Muscle of arm (tissue), 1 donor: ENCODE measurements at regions not wholly inside any gene's neighbourhood (a gene's known extent, or its start where the extent isn't known, plus 50 kb on each side); places are given as distances from the start of the nearest gene placed in this dataset.
A peak's percentile ranks its signal among the peaks of the same experiment; 100 is the strongest.
"Not testable (repeated sequence)": the region's sequence is repeated elsewhere in the genome, so short reads cannot be mapped to it uniquely, and the experiment has no call there.

Source experiments
- DNase-seq: peaks from one replicate; pipeline ENCODE4 v3.0.0-alpha.2; 2013

DNA sequence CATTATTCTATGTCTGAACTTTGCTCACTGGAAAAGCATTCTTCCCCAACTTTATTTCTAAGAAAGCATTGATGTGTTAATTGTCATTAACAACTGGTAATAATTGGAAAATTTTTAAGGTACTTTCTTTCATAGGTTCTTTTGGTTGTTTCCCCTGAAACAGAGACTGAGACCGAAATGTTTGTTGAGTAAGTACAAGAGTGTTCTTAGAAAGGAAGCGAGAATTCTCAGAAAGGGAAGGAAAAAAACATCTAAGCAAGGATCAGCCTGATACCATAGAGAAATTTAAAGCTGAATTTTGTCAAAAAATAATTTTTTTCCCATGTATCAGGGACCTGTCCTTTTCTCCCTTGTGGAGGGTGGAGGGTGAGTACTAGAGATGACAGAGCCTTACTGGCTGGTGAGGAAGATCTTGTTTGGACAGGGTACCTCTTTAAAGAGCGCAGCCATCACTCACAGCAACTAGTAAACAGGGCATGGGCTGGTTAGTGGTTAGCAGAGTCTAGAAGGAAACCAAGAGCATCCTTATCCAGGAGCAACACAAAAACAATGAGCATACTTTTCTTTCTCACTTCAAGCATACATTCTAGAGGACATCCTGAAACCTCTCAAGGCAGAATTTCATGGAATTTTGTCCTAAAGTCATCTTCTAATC is 898.5 kb downstream of the DNAH5 start:
- no peak for DNase-seq

DNA sequence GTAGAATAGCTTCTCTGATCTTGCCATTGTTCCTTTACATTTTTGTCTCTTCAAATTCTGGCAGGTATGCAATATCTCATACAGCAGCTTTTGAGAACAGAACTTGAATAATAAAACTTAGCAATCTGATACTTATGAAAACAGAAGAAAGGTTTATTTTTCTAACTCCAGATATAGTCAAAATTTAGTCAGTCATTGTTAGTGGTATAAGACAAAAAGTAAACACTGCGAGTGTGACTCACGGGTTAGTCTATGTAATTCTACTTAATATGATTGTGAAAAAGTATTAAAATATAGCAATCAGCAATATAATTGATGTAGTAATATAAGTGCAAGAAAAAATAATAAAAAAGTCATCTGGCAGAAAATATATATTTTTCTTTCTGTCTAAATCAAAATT is 910.4 kb downstream of the DNAH5 start:
- no peak for DNase-seq

- DNase-seq = no peak
Measured at GRCh38 chr5:13029211-13029610, 915.3 kb downstream of the DNAH5 start.

DNA sequence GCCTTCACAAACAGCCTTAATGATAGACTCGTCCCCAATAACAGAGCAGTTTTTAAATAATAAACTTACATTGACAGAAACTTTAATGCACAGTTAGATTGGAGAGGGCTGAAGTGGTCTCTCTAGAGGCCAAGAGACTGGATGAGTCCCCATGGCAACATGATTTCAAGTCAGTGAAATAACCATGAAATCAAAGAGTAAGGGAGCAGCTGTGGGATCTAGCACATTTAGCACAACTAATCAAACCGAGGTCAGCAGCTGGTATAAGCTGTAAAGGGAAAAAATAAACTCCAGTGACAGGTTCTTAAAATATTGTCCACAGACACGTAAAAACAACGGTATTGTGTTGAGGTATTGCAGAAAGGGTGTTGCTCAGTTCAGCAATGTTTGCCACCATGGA is 916.6 kb downstream of the DNAH5 start:
- DNase-seq = peak; percentile 2

GRCh38 chr5:13019729-13020128 is 924.8 kb downstream of the DNAH5 start:
- DNase-seq = no peak

DNA sequence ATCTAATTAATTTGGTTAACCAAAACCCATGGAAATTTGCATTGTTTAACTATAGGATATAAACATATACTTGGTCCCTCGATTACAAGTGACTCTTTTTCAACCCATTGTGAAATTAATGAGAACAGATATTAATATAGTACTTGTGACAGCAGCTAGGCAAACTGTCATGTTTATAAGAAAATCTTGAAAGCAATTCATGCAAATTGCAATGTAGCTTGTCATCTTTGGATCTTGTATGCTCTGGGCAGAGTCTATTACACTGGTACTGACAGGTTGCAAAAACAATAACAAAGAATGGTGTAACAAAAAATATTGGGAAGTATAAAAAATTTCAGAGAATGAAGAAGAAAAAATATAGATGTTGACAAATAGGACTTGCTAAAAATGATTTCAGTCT is 941.0 kb downstream of the DNAH5 start:
- DNase-seq = no peak

- DNase-seq = no peak
Measured at GRCh38 chr5:12999667-13000066, 944.8 kb downstream of the DNAH5 start.

DNA sequence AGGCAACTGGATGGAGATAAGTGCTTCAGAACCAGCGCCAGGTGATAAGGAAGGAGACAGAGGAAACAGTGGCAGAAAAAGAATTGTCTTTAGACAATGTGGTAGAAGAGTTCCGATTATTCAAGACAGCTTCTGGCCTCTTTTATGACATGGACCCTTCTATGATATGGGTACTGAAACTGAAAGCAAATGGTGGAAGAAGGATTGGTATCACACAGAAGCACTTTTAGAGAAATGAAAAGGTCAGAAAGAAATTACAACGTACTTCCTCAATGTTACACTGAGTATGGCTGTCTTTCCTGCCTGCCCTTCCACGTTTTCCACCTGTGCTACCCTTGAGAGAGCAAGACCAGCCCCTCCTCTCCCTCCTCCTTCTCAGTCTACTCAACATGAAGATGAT is 959.3 kb downstream of the DNAH5 start:
- no peak for DNase-seq

DNA sequence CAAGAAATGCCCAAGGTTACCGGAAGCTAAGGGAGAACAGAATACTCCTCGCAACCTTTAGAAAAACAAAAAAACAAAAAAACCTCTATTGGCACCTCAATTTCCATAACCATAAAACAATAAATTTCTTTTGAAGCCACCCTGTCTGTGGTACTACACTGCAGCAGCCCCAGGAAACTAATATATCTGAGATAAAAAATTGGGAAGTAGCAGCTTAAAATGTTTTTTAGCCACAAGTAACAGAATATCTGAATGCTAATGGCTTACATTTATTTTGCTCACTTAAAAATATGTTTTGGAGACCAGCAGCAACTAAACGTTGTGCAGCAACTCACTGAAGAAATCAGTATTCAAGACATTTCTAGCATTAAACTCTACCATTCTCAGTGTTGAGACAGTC is 969.6 kb downstream of the DNAH5 start:
- no peak for DNase-seq

GRCh38 chr5:12965804-12966203 is 978.7 kb downstream of the DNAH5 start:
- no peak for DNase-seq

- no peak for DNase-seq
Measured at GRCh38 chr5:12959713-12960112, 984.8 kb downstream of the DNAH5 start.

DNA sequence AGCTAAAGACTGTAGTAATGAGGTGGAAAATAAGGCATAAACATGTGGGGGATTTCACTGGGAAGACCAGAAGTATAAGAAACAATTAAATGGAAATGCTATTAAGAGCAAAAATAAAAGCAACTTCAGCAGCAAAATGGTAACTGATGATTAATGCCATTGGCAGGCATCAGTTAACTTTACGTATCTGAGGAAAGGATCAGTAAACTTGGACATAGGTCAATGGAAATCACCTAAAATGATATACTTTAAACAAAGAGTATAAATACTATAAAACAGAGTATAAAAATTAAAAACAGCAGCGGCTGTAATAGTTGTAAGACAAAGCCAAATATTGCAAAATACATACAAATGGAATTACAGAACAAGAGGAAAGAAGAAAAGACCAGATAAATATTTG is 992.1 kb downstream of the DNAH5 start:
- DNase-seq = no peak

DNA sequence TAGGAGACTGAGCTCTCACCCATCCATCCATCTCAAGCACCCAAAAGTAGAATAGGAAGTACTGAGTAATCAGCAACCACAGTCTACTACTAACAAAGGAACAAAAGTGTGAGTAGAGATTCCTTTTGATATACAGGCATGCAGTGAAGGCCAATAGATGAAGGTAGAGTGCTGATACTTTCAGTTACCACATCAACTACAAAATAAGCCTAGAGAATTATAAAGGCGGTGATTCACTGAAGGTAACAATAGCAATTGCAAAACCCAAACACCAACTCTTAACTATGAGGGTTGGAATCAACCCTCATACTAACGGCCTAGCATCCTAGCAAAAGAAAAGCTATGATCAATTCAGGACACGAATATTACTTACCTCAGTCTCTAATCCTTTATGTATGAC is 992.6 kb downstream of the DNAH5 start:
- no peak for DNase-seq

DNA sequence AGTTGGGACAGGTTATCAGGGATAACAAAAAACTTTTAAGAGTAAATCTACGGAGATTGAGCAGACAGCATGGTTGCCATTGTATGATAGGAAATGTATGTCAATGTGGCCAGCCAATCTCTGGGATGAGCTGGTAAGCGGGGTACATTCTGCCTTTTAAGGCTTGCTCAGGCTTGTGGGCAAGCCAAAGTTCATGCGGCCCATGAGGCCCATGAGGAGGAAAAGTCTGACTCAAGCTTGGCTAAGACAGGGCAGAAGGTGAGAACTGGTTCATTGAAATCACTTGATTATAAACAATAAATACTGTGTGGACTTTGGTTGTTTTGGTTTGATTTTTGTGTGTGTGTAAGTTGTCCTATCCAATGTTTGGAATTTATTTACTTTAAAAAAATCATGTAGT is 997.1 kb downstream of the DNAH5 start:
- no peak for DNase-seq

- not testable (repeated sequence) for DNase-seq
Measured at GRCh38 chr5:12945477-12945876, 999.0 kb downstream of the DNAH5 start.

DNA sequence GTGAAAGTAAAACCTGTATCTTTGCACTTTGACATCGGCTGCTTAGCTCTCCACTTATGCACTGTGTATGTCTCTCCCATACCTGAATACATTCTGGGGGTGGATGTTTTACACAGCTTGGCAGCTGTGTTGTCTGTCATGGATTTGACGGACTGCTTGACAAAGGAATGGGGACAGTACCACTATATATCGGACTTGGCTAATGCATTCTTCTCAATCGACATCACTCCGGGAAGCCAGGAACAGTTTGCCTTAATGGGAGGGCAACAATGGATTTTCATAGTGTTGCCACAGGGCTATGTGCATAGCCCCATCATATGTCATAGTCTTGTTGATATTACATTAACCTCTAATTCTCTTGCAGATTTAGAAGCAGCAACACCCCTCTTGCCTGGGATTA is 1008.3 kb downstream of the DNAH5 start:
- no peak for DNase-seq

DNA sequence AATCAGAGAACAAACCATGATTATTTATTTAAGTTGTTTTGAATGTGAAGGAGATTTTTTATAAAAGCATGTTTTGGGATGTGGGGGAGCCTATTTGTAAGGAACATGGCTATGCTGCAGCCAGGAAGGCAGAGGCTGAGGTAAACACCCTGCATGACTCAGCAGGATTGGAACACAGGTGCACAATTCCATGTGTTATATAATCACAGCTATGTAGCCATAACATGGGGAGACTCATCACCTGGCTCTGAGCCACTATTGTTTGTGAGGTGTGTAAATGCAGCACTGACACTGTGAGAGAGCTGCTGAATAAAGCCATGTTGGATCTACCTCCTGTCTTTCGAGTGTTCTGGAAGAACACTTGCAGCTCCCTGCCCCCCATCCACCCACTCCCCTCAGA is 1009.8 kb downstream of the DNAH5 start:
- no peak for DNase-seq

- no peak for DNase-seq
Measured at GRCh38 chr5:12920527-12920926, 1016.3 kb upstream of the CTNND2 start.

- no peak for DNase-seq
Measured at GRCh38 chr5:12911156-12911555, 1006.9 kb upstream of the CTNND2 start.

DNA sequence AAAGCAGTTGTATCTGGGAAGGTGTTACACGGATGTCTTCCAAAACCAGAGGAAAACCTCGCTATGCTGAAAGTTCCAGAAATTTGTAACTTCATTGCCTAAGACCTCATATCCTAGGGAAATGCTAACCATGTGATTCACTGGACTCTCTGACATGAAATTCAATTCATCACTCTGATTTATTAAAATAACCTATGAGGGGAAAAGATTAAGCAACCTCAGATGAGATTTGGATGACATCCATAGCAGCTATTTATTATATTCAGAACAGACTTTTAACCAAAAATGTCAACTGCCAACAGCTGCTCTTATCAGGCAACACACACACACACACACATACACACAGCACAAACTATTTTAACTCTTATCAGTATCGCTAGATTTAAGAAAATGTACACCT is 1006.4 kb upstream of the CTNND2 start:
- no peak for DNase-seq

DNA sequence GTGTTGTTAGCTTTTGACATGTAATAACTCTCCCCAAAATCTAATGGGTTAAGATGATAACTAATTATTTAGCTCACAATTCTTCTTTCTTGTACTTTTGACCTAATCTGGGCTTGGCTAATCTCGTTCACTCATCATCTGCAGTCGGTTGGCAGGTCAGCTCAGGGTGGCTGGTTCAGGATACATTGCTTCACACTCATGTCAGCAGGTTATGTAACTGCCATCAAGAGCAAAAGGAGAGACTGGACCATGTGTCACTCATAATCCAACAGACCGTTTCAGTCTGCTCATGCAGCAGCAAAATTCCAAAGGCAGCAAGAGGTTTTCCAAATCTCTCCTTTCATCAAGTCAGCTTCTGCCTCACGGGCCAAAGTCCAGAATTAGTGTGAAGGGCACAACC is 998.4 kb upstream of the CTNND2 start:
- DNase-seq = no peak

DNA sequence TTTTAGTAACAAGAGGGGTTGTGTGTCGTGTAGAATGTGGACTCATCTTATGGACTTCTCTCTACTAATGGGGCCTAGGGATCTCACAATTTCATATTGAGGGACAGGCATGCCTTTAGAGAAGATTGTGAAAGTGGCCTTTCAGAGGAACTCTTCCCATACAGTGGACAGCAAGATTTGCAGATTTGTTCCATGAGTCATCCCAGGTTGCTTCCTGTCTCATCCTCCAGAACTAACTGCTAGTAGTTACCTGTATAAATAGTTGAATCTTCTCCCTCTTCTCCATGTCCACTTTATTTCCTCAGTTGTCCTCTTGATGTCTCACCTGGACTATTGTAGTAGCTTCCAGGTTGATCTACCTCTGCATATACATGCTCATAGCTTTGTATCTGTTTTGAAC is 997.5 kb upstream of the CTNND2 start:
- no peak for DNase-seq

- DNase-seq = no peak
Measured at GRCh38 chr5:12896086-12896485, 991.8 kb upstream of the CTNND2 start.

GRCh38 chr5:12885018-12885417 is 980.8 kb upstream of the CTNND2 start:
- no peak for DNase-seq

GRCh38 chr5:12883395-12883794 is 979.1 kb upstream of the CTNND2 start:
- no peak for DNase-seq
